ENCODE measurements at regions not wholly inside any gene's neighbourhood (a gene's known extent, or its start where the extent isn't known, plus 50 kb on each side); places are given as distances from the start of the nearest gene placed in this dataset.

- TF ChIP-seq, protein P1, sequence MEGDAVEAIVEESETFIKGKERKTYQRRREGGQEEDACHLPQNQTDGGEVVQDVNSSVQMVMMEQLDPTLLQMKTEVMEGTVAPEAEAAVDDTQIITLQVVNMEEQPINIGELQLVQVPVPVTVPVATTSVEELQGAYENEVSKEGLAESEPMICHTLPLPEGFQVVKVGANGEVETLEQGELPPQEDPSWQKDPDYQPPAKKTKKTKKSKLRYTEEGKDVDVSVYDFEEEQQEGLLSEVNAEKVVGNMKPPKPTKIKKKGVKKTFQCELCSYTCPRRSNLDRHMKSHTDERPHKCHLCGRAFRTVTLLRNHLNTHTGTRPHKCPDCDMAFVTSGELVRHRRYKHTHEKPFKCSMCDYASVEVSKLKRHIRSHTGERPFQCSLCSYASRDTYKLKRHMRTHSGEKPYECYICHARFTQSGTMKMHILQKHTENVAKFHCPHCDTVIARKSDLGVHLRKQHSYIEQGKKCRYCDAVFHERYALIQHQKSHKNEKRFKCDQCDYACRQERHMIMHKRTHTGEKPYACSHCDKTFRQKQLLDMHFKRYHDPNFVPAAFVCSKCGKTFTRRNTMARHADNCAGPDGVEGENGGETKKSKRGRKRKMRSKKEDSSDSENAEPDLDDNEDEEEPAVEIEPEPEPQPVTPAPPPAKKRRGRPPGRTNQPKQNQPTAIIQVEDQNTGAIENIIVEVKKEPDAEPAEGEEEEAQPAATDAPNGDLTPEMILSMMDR (IDR thresholded peaks at IDR 0.05; ENCODE audit: insufficient read depth, low read length, poor library complexity, severe bottlenecking) = no peak
- no peak for TF ChIP-seq EZH2phosphoT487 (conservative IDR thresholded peaks at IDR 0.05; ENCODE audit: low read length)
Observed at GRCh38 chr22:34866081-34866480, 199.9 kb upstream of the ISX start.

Measured in SU-DHL-6 (cell line).